Esophagus muscularis mucosa (tissue), 4 donors: ENCODE measurements at regions not wholly inside any gene's neighbourhood (a gene's known extent, or its start where the extent isn't known, plus 50 kb on each side); places are given as distances from the start of the nearest gene placed in this dataset.

Source experiments
- DNase-seq: peaks from one replicate; pipeline ENCODE4 v3.0.0-alpha.2; 2017; ENCODE audit errors: extremely low spot score
- H3K27ac ChIP-seq, 4 donors: fragments of 200-600 bp; sonication (generic); replicated peaks in 1 of 4; 1 replicate in 3 of 4; 2 replicates in 1 of 4; pipeline ENCODE4 v1.5.1; 2016 to 2019; ENCODE audit warnings: mild to moderate bottlenecking in 1 of 4
- H3K27me3 ChIP-seq, 4 donors: fragments of 200-600 bp; sonication (generic); one replicate each; pipeline versions ENCODE4 v1.5.1 to v1.6.0; 2016 to 2019
- H3K36me3 ChIP-seq, 4 donors: fragments of 200-600 bp; sonication (generic); one replicate each; pipeline ENCODE4 v1.5.1; 2016 to 2019
- H3K4me1 ChIP-seq, 4 donors: fragments of 200-600 bp; sonication (generic); one replicate each; pipeline ENCODE4 v1.5.1; 2016 to 2019
- H3K4me3 ChIP-seq, 4 donors: fragments of 200-600 bp; sonication (generic); 1 replicate in 2 of 4; 2 replicates in 2 of 4; pipeline ENCODE4 v1.5.1; 2016 to 2019; ENCODE audit warnings: mild to moderate bottlenecking in 4 of 4, moderate library complexity in 1 of 4
- H3K9me3 ChIP-seq, 4 donors: fragments of 200-600 bp; sonication (generic); 1 replicate in 3 of 4; 2 replicates in 1 of 4; pipeline ENCODE4 v1.5.1; 2016 to 2019
- CTCF ChIP-seq, 3 experiments: fragments of 200-600 bp in 2 of 3; fragments of 450-650 bp in 1 of 3; sonication (generic) in 2 of 3; IDR thresholded peaks; one replicate each; pipeline ENCODE4 v1.5.1; 2017 to 2019; ENCODE audit warnings: antibody characterized with exemption in 3 of 3, mild to moderate bottlenecking in 2 of 3, moderate library complexity in 1 of 3
- EP300 ChIP-seq: sonication (generic); formaldehyde crosslinking; IDR thresholded peaks from one replicate; pipeline ENCODE4 v1.6.1; 2017; ENCODE audit warnings: antibody characterized with exemption
- POLR2A ChIP-seq: fragments of 450-650 bp; IDR thresholded peaks from one replicate; pipeline ENCODE4 v1.6.1; 2017; ENCODE audit warnings: antibody characterized with exemption, moderate library complexity, mild to moderate bottlenecking, low read depth
- POLR2AphosphoS5 ChIP-seq, 2 donors: sonication (generic); formaldehyde crosslinking; IDR thresholded peaks; one replicate each; pipeline ENCODE4 v1.6.1; 2017; ENCODE audit warnings: antibody characterized with exemption in 2 of 2
- WGBS: methylation state at CpG from one replicate; pipeline ENCODE4 v1.1.5; 2018; 5-methylcytosine and 5-hydroxymethylcytosine counted together
- intact Hi-C: fragments of 100-400 bp; cut with DNase I; formaldehyde crosslinking; loops from one replicate; pipeline ENCODE4 v1.15.1; 2023

- Histone ChIP-seq H3K9me3 (no peaks in the 10 kb centered on the region), H3K4me3 (no peak overlapping the region), H3K27ac (no peak overlapping the region), H3K36me3 (no peaks in the 10 kb centered on the region), H3K27me3 (no peaks in the 10 kb centered on the region), H3K4me1 (no peaks in the 10 kb centered on the region)
- WGBS, result 64% methylated on average over 2 of the region's 2 CpGs
- no peak for DNase-seq
- TF ChIP-seq CTCF (IDR thresholded peaks at IDR 0.05) (no peak), EP300 (no peak), POLR2A (no peak), POLR2AphosphoS5 (IDR thresholded peaks at IDR 0.05) (no peak)
- intact Hi-C loops, result no loop called here
These were observed 1281.7 kb upstream of the CELF4 start for GRCh38 chr18:38847326-38847725.

DNA sequence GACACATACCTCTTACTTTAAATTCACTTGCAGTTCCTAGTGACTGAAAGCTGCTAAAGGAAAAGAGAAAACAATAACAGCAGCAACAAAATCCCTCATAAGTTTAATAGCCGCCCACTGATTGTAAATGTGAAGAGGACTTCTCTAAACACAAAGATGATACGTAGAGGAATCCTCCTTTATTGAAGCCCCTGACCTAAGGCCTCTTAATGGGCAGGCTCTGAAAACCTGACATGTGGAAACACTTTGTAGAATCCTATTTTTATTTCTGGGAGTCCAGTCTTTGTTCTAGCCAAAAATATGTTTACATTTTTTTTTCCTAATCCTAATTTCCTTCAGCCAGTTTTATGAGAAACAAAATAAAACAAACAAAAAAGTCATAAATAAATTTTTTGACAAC is 1277.7 kb upstream of the CELF4 start:
- WGBS, result 53% methylated on average over 2 of the region's 2 CpGs
- Histone ChIP-seq H3K4me1 (no peaks in the 10 kb centered on the region), H3K9me3 (no peaks in the 10 kb centered on the region), H3K27ac (no peak overlapping the region), H3K36me3 (no peaks in the 10 kb centered on the region), H3K27me3 (no peaks in the 10 kb centered on the region), H3K4me3 (no peak overlapping the region)
- intact Hi-C loops, result no loop called here
- TF ChIP-seq CTCF (IDR thresholded peaks at IDR 0.05) (no peak), POLR2A (no peak), POLR2AphosphoS5 (IDR thresholded peaks at IDR 0.05) (no peak), EP300 (no peak)
- no peak for DNase-seq

- H3K27me3 ChIP-seq, result no peaks in the 10 kb centered on the region
- TF ChIP-seq CTCF (IDR thresholded peaks at IDR 0.05) (no peak), EP300 (no peak), POLR2A (no peak), POLR2AphosphoS5 (IDR thresholded peaks at IDR 0.05) (no peak)
These were observed 1260.6 kb upstream of the CELF4 start for GRCh38 chr18:38826247-38826646.

GRCh38 chr18:38811209-38811608 is 1245.6 kb upstream of the CELF4 start:
- no peak overlapping the region for H3K4me3 ChIP-seq
- 75% methylated on average over 2 of the region's 2 CpGs for WGBS
- intact Hi-C loops, result no loop called here

More at GRCh38 chr18:38826247-38826646, 1260.6 kb upstream of the CELF4 start:
- H3K27ac ChIP-seq, result no peak overlapping the region
- H3K4me1 ChIP-seq, result no peaks in the 10 kb centered on the region
- 96% methylated on average over 2 of the region's 2 CpGs for WGBS
- no peaks in the 10 kb centered on the region for H3K9me3 ChIP-seq
- H3K4me3 ChIP-seq, result no peak overlapping the region
- DNase-seq, result no peak
- no peaks in the 10 kb centered on the region for H3K36me3 ChIP-seq
- intact Hi-C loops, result no loop called here

More at GRCh38 chr18:38811209-38811608, 1245.6 kb upstream of the CELF4 start:
- H3K27ac ChIP-seq, result no peak overlapping the region
- TF ChIP-seq POLR2AphosphoS5 (IDR thresholded peaks at IDR 0.05), result no peak
- no peak for TF ChIP-seq EP300
- TF ChIP-seq POLR2A, result no peak
- TF ChIP-seq CTCF (IDR thresholded peaks at IDR 0.05), result no peak
- no peaks in the 10 kb centered on the region for H3K4me1 ChIP-seq
- H3K9me3 ChIP-seq, result no peaks in the 10 kb centered on the region
- H3K36me3 ChIP-seq, result no peaks in the 10 kb centered on the region
- DNase-seq, result no peak
- H3K27me3 ChIP-seq, result no peaks in the 10 kb centered on the region
